ENCODE measurements at regions not wholly inside any gene's neighbourhood (a gene's known extent, or its start where the extent isn't known, plus 50 kb on each side); places are given as distances from the start of the nearest gene placed in this dataset.

GRCh38 chr10:123221418-123221817 is 67.2 kb downstream of the BUB3 start:
- Histone ChIP-seq H3K4me2 (ENCODE audit: insufficient read depth, low read length) (no peak overlapping the region), H3K36me3 (ENCODE audit: control insufficient read depth, insufficient read depth, low read length) (no peaks in the 10 kb centered on the region), H2AFZ (ENCODE audit: low read depth, low read length) (no peak overlapping the region), H3K4me1 (replicated peaks in 1 of 2; ENCODE audit: control insufficient read depth in 2 of 2, insufficient read depth in 2 of 2, low read length in 2 of 2) (no peaks in the 10 kb centered on the region), H3K4me3 (no peak overlapping the region), H3K9me1 (ENCODE audit: control insufficient read depth, insufficient read depth, low read length) (no peaks in the 10 kb centered on the region), H3K79me2 (ENCODE audit: control insufficient read depth, insufficient read depth, low read length) (no peaks in the 10 kb centered on the region), H3K9ac (ENCODE audit: insufficient read depth in 1 of 2, low read depth in 2 of 2, low read length in 2 of 2) (no peak overlapping the region), H3K9me3 (replicated peaks; ENCODE audit: control insufficient read depth, insufficient read depth, low read depth, low read length) (no peaks in the 10 kb centered on the region), H4K20me1 (replicated peaks; ENCODE audit: control insufficient read depth, insufficient read depth, low read length) (no peaks in the 10 kb centered on the region), H3K27ac (ENCODE audit: extremely low read depth, low read depth, low read length) (no peak overlapping the region), H3K27me3 (ENCODE audit: control insufficient read depth in 2 of 2, insufficient read depth in 2 of 2, low read length in 2 of 2) (no peaks in the 10 kb centered on the region)
- intact Hi-C loops (cut with micrococcal nuclease) (no loop called here), in situ Hi-C loops (cut with MboI) (no loop called here)
- BruUV-seq (replicated peaks), result no TSS peak
- no peak for DNase-seq (ENCODE audit: extremely low read depth in 1 of 4, low spot score in 3 of 4)
- FAIRE-seq, result no peak
- TF ChIP-seq IFI16 (CRISPR knock-in tag; IDR thresholded peaks at IDR 0.05) (no peak), ZNF311 (CRISPR knock-in tag; IDR thresholded peaks at IDR 0.05) (no peak), GTF2F1 (IDR thresholded peaks at IDR 0.05; ENCODE audit: low read depth, low read length) (no peak)
- POLR2A ChIA-PET, result interaction anchor here (0.6 kb wide), 1 partner anchor 203 kb away, joined by 4 read pairs; no protein-coding TSS in a partner anchor
- CTCF ChIA-PET (ENCODE audit: low intra/inter-chr PET ratio), result no interaction called here
- no peak for ATAC-seq

- BruUV-seq (replicated peaks), result no TSS peak
- no peak for DNase-seq (ENCODE audit: extremely low read depth in 1 of 4, low spot score in 3 of 4)
- Histone ChIP-seq H2AFZ (ENCODE audit: low read depth, low read length) (no peak overlapping the region), H3K79me2 (ENCODE audit: control insufficient read depth, insufficient read depth, low read length) (no peaks in the 10 kb centered on the region), H3K27me3 (ENCODE audit: control insufficient read depth in 2 of 2, insufficient read depth in 2 of 2, low read length in 2 of 2) (no peaks in the 10 kb centered on the region), H3K9ac (ENCODE audit: insufficient read depth in 1 of 2, low read depth in 2 of 2, low read length in 2 of 2) (no peak overlapping the region), H4K20me1 (replicated peaks; ENCODE audit: control insufficient read depth, insufficient read depth, low read length) (no peaks in the 10 kb centered on the region), H3K9me1 (ENCODE audit: control insufficient read depth, insufficient read depth, low read length) (no peaks in the 10 kb centered on the region), H3K4me1 (replicated peaks in 1 of 2; ENCODE audit: control insufficient read depth in 2 of 2, insufficient read depth in 2 of 2, low read length in 2 of 2) (no peaks in the 10 kb centered on the region), H3K4me2 (ENCODE audit: insufficient read depth, low read length) (no peak overlapping the region), H3K36me3 (ENCODE audit: control insufficient read depth, insufficient read depth, low read length) (no peaks in the 10 kb centered on the region), H3K27ac (ENCODE audit: extremely low read depth, low read depth, low read length) (no peak overlapping the region), H3K9me3 (replicated peaks; ENCODE audit: control insufficient read depth, insufficient read depth, low read depth, low read length) (no peaks in the 10 kb centered on the region), H3K4me3 (no peak overlapping the region)
- TF ChIP-seq PHF20 (IDR thresholded peaks at IDR 0.05; ENCODE audit: partially characterized antibody) (no peak), BHLHE40 (IDR thresholded peaks at IDR 0.05; ENCODE audit: low read length) (no peak), OTX1 (CRISPR knock-in tag; IDR thresholded peaks at IDR 0.05) (no peak), RAD21 (CRISPR knock-in tag; conservative IDR thresholded peaks at IDR 0.05 in 1 of 2, IDR thresholded peaks at IDR 0.05 in 1 of 2) (no peak), ARID2 (IDR thresholded peaks at IDR 0.05) (no peak), NFXL1 (CRISPR knock-in tag; IDR thresholded peaks at IDR 0.05) (no peak), SAP30 (IDR thresholded peaks at IDR 0.05; ENCODE audit: borderline replicate concordance, insufficient read depth, low read depth, low read length, poor library complexity, severe bottlenecking) (no peak), SRSF9 (IDR thresholded peaks at IDR 0.05; ENCODE audit: borderline replicate concordance, low read depth, low read length) (no peak)
- no peak for FAIRE-seq
- in situ Hi-C loops (cut with MboI) (no loop called here), intact Hi-C loops (cut with micrococcal nuclease) (no loop called here)
- 2% methylated on average over 4 of the region's 4 CpGs for WGBS (ENCODE audit: insufficient coverage, low coverage, missing lambda C conversion rate)
- ChIA-PET POLR2A (no interaction called here), CTCF (ENCODE audit: low intra/inter-chr PET ratio) (no interaction called here)
- ATAC-seq, result no peak
Observed at GRCh38 chr10:123222832-123223231, 68.6 kb downstream of the BUB3 start.
